H9 (cell line): ENCODE measurements at regions not wholly inside any gene's neighbourhood (a gene's known extent, or its start where the extent isn't known, plus 50 kb on each side); places are given as distances from the start of the nearest gene placed in this dataset.

Experiments used
- DNase-seq: peaks from one replicate; pipeline ENCODE4 v3.0.0-alpha.2; 2017
- H2AFZ ChIP-seq: one replicate; pipeline ENCODE4 v1.6.1; 2013; ENCODE audit warnings: mild to moderate bottlenecking, low read length, control low read depth, moderate library complexity
- H2AK5ac ChIP-seq: 2 replicates; pipeline ENCODE4 v1.6.1; 2013; ENCODE audit warnings: low read length, control low read depth, mixed read lengths; ENCODE audit not compliant: insufficient read length
- H2BK120ac ChIP-seq: one replicate; pipeline ENCODE4 v1.6.1; 2013; ENCODE audit warnings: low read depth, mild to moderate bottlenecking, low read length, control low read depth, inconsistent platforms; ENCODE audit not compliant: poor library complexity, severe bottlenecking
- H2BK12ac ChIP-seq: 2 replicates; pipeline ENCODE4 v1.6.1; 2013; ENCODE audit warnings: low read length, control low read depth, mixed read lengths, low read depth; ENCODE audit not compliant: insufficient read length
- H2BK15ac ChIP-seq: 2 replicates; pipeline ENCODE4 v1.6.1; 2013; ENCODE audit warnings: low read depth, low read length, control low read depth
- H2BK20ac ChIP-seq: one replicate; pipeline ENCODE4 v1.6.1; 2013; ENCODE audit warnings: low read depth, mild to moderate bottlenecking, low read length, control low read depth, inconsistent platforms; ENCODE audit not compliant: poor library complexity, severe bottlenecking
- H2BK5ac ChIP-seq: 2 replicates; pipeline ENCODE4 v1.6.1; 2013; ENCODE audit warnings: low read length, control low read depth, mixed read lengths; ENCODE audit not compliant: insufficient read length
- H3K14ac ChIP-seq: 2 replicates; pipeline ENCODE4 v1.6.1; 2013; ENCODE audit warnings: low read length, control low read depth; ENCODE audit not compliant: insufficient read depth
- H3K18ac ChIP-seq: 2 replicates; pipeline ENCODE4 v1.6.1; 2013; ENCODE audit warnings: low read depth, mild to moderate bottlenecking, mixed read lengths, low read length, control low read depth; ENCODE audit not compliant: insufficient read length
- H3K23ac ChIP-seq: 2 replicates; pipeline ENCODE4 v1.6.1; 2013; ENCODE audit warnings: low read length, control low read depth, mixed read lengths, low read depth; ENCODE audit not compliant: insufficient read length
- H3K23me2 ChIP-seq: 2 replicates; pipeline ENCODE4 v1.6.1; 2013; ENCODE audit warnings: low read depth, mild to moderate bottlenecking, mixed read lengths, low read length, control low read depth; ENCODE audit not compliant: insufficient read length, poor library complexity, severe bottlenecking
- H3K27ac ChIP-seq: 2 replicates; pipeline ENCODE4 v1.5.1; 2013; ENCODE audit warnings: low read length, control low read depth, mixed read lengths, low read depth; ENCODE audit not compliant: insufficient read length
- H3K27me3 ChIP-seq: 2 replicates; pipeline ENCODE4 v1.6.1; 2013; ENCODE audit warnings: low read length, control low read depth, inconsistent platforms; ENCODE audit not compliant: insufficient read depth
- H3K4ac ChIP-seq: 2 replicates; pipeline ENCODE4 v1.6.1; 2013; ENCODE audit warnings: low read depth, mild to moderate bottlenecking, control low read depth, inconsistent platforms, low read length, moderate library complexity
- H3K4me1 ChIP-seq: 2 replicates; pipeline ENCODE4 v1.6.1; 2013; ENCODE audit warnings: low read length, control low read depth, inconsistent platforms; ENCODE audit not compliant: insufficient read depth
- H3K4me2 ChIP-seq: 2 replicates; pipeline ENCODE4 v1.6.1; 2013; ENCODE audit warnings: low read length, control low read depth, mixed read lengths; ENCODE audit not compliant: insufficient read length, insufficient read depth
- H3K56ac ChIP-seq: 2 replicates; pipeline ENCODE4 v1.6.1; 2013; ENCODE audit warnings: low read depth, mild to moderate bottlenecking, mixed read lengths, low read length, control low read depth; ENCODE audit not compliant: insufficient read length
- H3K79me1 ChIP-seq: 2 replicates; pipeline ENCODE4 v1.6.1; 2013; ENCODE audit warnings: low read depth, mild to moderate bottlenecking, moderate library complexity, low read length, control low read depth, inconsistent platforms; ENCODE audit not compliant: insufficient read depth, poor library complexity, severe bottlenecking
- H3K79me2 ChIP-seq: 2 replicates; pipeline ENCODE4 v1.6.1; 2013; ENCODE audit warnings: low read length, control low read depth, inconsistent platforms; ENCODE audit not compliant: insufficient read depth
- H3K9ac ChIP-seq: 2 replicates; pipeline ENCODE4 v1.6.1; 2013; ENCODE audit warnings: low read length, control low read depth, mixed read lengths; ENCODE audit not compliant: insufficient read length; ENCODE audit errors: extremely low read depth
- H3K9me3 ChIP-seq: one replicate; pipeline ENCODE4 v1.6.1; 2013; ENCODE audit warnings: low read depth, low read length, inconsistent platforms; ENCODE audit not compliant: control insufficient read depth
- H3T11ph ChIP-seq: one replicate; pipeline ENCODE4 v1.6.1; 2013; ENCODE audit warnings: mild to moderate bottlenecking, low read length, control low read depth, inconsistent platforms
- H4K20me1 ChIP-seq: one replicate; pipeline ENCODE4 v1.6.1; 2013; ENCODE audit not compliant: control insufficient read depth, insufficient read length, insufficient read depth
- H4K5ac ChIP-seq: 2 replicates; pipeline ENCODE4 v1.6.1; 2013; ENCODE audit warnings: low read depth, mild to moderate bottlenecking, mixed read lengths, low read length, control low read depth; ENCODE audit not compliant: insufficient read length
- H4K8ac ChIP-seq: replicated peaks from 2 replicates; pipeline ENCODE4 v1.6.1; 2013; ENCODE audit warnings: low read length, control low read depth, mixed read lengths, low read depth; ENCODE audit not compliant: insufficient read length
- H4K91ac ChIP-seq: 2 replicates; pipeline ENCODE4 v1.6.1; 2013; ENCODE audit warnings: low read depth, mild to moderate bottlenecking, moderate library complexity, mixed read lengths, low read length, control low read depth; ENCODE audit not compliant: insufficient read length
- H3K27ac Mint-ChIP-seq, 3 experiments: 2 replicates in 2 of 3; 3 replicates in 1 of 3; pipeline ENCODE4 v1.8.0; 2020 to 2021; ENCODE audit warnings: mixed read lengths in 3 of 3, mild to moderate bottlenecking in 1 of 3, moderate library complexity in 1 of 3
- H3K27me3 Mint-ChIP-seq: 2 replicates; pipeline ENCODE4 v1.8.0; 2021; ENCODE audit warnings: low read depth, mild to moderate bottlenecking, moderate library complexity, mixed read lengths
- H3K36me3 Mint-ChIP-seq, 3 experiments: 2 replicates in 2 of 3; 3 replicates in 1 of 3; pipeline ENCODE4 v1.8.0; 2020 to 2021; ENCODE audit warnings: low read depth in 3 of 3, mixed read lengths in 3 of 3; ENCODE audit not compliant: insufficient read depth in 1 of 3
- H3K4me1 Mint-ChIP-seq, 2 experiments: 2 replicates each; pipeline ENCODE4 v1.8.0; 2020; ENCODE audit warnings: mixed read lengths in 2 of 2
- H3K4me3 Mint-ChIP-seq, 2 experiments: 2 replicates in 1 of 2; 3 replicates in 1 of 2; pipeline ENCODE4 v1.8.0; 2020 to 2021; ENCODE audit warnings: mild to moderate bottlenecking in 2 of 2, mixed read lengths in 2 of 2, moderate library complexity in 1 of 2
- H3K9me3 Mint-ChIP-seq, 2 experiments: 2 replicates in 1 of 2; 3 replicates in 1 of 2; pipeline ENCODE4 v1.8.0; 2020; ENCODE audit warnings: mild to moderate bottlenecking in 2 of 2, mixed read lengths in 2 of 2, moderate library complexity in 1 of 2
- WGBS: extraction: QIAGEN DNeasy Blood & Tissue Kit; methylation state at CpG from one replicate; pipeline ENCODE4 v1.1.7; 2013; ENCODE audit warnings: missing lambda C conversion rate, low lambda C conversion rate, mixed read lengths; ENCODE audit not compliant: insufficient read length; ENCODE audit errors: extremely low coverage; 5-methylcytosine and 5-hydroxymethylcytosine counted together
- TF ChIP-seq, protein P1 (sequence below): fragments of 200-600 bp; sonication (generic); conservative IDR thresholded peaks from 3 replicates; pipeline ENCODE4 v1.8.0; 2021; ENCODE audit warnings: antibody characterized with exemption, mild to moderate bottlenecking

DNA sequence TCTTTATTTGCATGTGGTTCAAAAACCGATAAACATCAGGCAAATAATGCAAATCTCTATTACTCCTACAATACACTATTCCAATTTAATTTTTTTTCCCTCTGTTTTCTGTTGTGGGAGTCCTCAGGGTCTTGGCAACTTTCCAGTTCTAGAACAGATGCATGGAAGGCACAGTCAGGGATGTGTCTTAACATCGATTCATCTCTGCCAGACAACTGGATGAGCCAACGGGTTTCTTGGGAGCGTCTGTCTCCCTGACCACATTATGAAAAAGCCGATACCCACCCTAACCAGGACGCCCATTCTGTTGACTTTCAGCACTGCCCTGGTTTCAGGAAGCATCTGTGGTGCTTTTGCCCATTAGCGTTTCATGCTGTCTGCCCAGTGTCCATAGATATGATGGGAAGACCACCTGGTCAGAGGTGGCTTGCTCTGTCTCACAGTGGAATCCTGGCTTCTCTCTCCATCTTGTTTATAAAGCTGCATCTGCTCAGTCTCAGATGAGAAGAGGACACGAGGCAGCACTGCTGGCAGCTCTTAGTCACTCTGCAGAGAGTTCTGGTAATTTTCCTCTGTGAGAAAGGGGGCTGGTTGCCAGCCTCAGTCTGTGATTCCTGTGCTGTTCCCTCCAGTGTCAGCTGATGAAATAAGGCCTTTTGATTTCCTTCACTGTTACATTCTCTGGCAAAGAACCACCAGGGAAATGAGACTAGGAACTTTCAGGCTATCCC is 57.9 kb upstream of the KCNE4 start:
- H2BK120ac ChIP-seq = no peak overlapping the region
- no peak overlapping the region for H3K4me3 Mint-ChIP-seq
- H3K14ac ChIP-seq = no peak overlapping the region
- H3K9ac ChIP-seq = no peak overlapping the region
- H2AK5ac ChIP-seq = no peak overlapping the region
- H2BK12ac ChIP-seq = no peak overlapping the region
- no peaks in the 10 kb centered on the region for H3K4me1 Mint-ChIP-seq
- H2BK15ac ChIP-seq = no peak overlapping the region
- peaks cover 2 to 26% (median 3%) of the 10 kb centered on the region in 3 experiments; a peak in 5 of 7 replicates for H3K36me3 Mint-ChIP-seq
- no peak overlapping the region for H4K5ac ChIP-seq
- H3T11ph ChIP-seq = no peak overlapping the region
- H3K9me3 ChIP-seq = no peaks in the 10 kb centered on the region
- H3K27ac Mint-ChIP-seq = no peak overlapping the region
- H3K4ac ChIP-seq = no peak overlapping the region
- H3K23me2 ChIP-seq = no peaks in the 10 kb centered on the region
- no peaks in the 10 kb centered on the region for H3K4me1 ChIP-seq
- no peak overlapping the region for H2BK5ac ChIP-seq
- H4K91ac ChIP-seq = no peak overlapping the region
- no peaks in the 10 kb centered on the region for H3K79me2 ChIP-seq
- TF ChIP-seq, protein P1, sequence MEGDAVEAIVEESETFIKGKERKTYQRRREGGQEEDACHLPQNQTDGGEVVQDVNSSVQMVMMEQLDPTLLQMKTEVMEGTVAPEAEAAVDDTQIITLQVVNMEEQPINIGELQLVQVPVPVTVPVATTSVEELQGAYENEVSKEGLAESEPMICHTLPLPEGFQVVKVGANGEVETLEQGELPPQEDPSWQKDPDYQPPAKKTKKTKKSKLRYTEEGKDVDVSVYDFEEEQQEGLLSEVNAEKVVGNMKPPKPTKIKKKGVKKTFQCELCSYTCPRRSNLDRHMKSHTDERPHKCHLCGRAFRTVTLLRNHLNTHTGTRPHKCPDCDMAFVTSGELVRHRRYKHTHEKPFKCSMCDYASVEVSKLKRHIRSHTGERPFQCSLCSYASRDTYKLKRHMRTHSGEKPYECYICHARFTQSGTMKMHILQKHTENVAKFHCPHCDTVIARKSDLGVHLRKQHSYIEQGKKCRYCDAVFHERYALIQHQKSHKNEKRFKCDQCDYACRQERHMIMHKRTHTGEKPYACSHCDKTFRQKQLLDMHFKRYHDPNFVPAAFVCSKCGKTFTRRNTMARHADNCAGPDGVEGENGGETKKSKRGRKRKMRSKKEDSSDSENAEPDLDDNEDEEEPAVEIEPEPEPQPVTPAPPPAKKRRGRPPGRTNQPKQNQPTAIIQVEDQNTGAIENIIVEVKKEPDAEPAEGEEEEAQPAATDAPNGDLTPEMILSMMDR = no peak
- H3K27me3 ChIP-seq = no peaks in the 10 kb centered on the region
- no peak overlapping the region for H3K4me2 ChIP-seq
- H3K27me3 Mint-ChIP-seq = no peaks in the 10 kb centered on the region
- no CpG with 5 or more reads among the region's 8 CpGs for WGBS
- no peaks in the 10 kb centered on the region for H3K79me1 ChIP-seq
- no peak for DNase-seq
- no peak overlapping the region for H4K8ac ChIP-seq
- no peak overlapping the region for H2BK20ac ChIP-seq
- H3K18ac ChIP-seq = no peak overlapping the region
- H3K23ac ChIP-seq = no peak overlapping the region
- H3K56ac ChIP-seq = no peak overlapping the region
- no peaks in the 10 kb centered on the region for H4K20me1 ChIP-seq
- no peak overlapping the region for H2AFZ ChIP-seq
- no peak overlapping the region for H3K27ac ChIP-seq
- peaks cover 6 to 12% of the 10 kb centered on the region in 2 experiments for H3K9me3 Mint-ChIP-seq
